D721Med (cell line): ENCODE measurements at regions not wholly inside any gene's neighbourhood (a gene's known extent, or its start where the extent isn't known, plus 50 kb on each side); places are given as distances from the start of the nearest gene placed in this dataset.

Source experiments
- DNase-seq: peaks from one replicate; pipeline ENCODE4 v3.0.0; 2011; ENCODE audit warnings: low spot score; ENCODE audit not compliant: insufficient read length
- FAIRE-seq: peaks from 2 replicates; lab custom pipeline; 2011; peaks lifted over from hg19 to GRCh38; lab: Jason Lieb, UNC
- TF ChIP-seq, protein P1 (sequence below): IDR thresholded peaks from 2 replicates; pipeline ENCODE4 v1.5.1; 2012; ENCODE audit warnings: mild to moderate bottlenecking, control low read depth; ENCODE audit not compliant: insufficient read depth; ENCODE audit errors: missing control alignments

DNA sequence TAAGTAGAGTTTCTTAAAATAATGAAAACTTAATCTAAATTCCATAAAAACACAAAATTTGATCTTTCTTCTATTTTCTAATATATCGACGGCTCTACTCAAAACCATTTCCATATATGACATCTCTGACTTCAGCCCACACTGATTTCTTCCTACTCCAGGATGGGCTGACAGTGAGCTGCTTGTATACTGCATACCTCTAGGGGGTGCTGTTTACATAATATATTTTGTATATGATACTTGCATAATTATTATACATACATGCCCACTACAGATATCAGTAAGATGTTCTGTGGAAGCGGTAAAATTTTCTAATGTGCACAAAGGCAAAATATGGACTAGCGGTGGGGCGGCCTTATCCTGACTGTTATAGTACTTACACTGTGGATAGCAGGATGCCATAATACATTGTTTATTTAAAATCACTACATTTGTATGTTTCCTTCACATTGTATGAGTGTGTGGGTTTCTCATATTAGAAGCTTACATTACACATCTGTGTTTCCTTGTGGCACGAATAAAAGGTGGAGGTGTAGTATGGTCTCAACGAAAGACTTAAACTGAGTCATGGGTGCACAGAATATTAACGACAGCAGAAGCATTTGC lies 66.1 kb upstream of the NXPH2 start:
- TF ChIP-seq, protein P1, sequence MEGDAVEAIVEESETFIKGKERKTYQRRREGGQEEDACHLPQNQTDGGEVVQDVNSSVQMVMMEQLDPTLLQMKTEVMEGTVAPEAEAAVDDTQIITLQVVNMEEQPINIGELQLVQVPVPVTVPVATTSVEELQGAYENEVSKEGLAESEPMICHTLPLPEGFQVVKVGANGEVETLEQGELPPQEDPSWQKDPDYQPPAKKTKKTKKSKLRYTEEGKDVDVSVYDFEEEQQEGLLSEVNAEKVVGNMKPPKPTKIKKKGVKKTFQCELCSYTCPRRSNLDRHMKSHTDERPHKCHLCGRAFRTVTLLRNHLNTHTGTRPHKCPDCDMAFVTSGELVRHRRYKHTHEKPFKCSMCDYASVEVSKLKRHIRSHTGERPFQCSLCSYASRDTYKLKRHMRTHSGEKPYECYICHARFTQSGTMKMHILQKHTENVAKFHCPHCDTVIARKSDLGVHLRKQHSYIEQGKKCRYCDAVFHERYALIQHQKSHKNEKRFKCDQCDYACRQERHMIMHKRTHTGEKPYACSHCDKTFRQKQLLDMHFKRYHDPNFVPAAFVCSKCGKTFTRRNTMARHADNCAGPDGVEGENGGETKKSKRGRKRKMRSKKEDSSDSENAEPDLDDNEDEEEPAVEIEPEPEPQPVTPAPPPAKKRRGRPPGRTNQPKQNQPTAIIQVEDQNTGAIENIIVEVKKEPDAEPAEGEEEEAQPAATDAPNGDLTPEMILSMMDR = peak; percentile 77
- FAIRE-seq (no peak), DNase-seq (no peak)

DNA sequence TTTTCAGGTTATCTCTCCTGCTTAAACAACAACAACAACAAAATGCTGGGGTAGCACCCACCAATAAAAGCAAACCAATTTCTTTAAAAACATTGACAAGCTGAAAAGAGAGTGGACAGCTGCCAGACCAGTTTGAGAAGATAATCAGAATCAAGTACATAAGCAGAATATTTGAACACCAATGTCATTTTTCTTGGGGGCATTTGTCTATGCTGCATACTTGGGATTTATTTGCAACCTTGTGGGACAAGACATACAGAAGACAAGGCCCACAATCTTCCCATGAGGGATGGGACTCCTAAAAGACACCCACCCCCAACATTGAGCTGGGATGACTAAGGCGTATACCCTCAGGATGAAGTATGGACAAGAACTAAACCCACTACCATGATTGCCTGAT lies 62.2 kb upstream of the NXPH2 start:
- FAIRE-seq (no peak), DNase-seq (no peak)
- TF ChIP-seq, protein P1 = no peak

DNA sequence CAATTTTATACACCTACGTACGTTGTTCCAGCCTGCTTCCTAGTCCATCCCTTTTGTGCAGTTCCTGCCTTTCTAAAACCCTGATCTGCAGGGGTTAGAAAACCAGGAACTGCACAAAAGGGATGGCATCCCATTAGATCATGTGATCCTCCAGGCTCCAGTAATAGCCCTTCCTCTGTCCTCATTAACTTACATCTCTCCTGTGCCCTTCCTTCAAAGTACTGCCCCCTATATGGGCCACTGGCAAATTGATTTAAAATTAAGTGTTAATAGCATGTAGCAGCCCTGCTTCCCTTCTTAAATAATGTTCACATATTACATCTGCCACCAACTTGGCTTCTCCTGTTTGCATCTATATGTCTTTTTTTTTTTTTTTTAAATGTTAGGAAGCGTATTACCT lies 61.3 kb upstream of the NXPH2 start:
- no peak for DNase-seq
- FAIRE-seq = no peak
- TF ChIP-seq, protein P1 = no peak

DNA sequence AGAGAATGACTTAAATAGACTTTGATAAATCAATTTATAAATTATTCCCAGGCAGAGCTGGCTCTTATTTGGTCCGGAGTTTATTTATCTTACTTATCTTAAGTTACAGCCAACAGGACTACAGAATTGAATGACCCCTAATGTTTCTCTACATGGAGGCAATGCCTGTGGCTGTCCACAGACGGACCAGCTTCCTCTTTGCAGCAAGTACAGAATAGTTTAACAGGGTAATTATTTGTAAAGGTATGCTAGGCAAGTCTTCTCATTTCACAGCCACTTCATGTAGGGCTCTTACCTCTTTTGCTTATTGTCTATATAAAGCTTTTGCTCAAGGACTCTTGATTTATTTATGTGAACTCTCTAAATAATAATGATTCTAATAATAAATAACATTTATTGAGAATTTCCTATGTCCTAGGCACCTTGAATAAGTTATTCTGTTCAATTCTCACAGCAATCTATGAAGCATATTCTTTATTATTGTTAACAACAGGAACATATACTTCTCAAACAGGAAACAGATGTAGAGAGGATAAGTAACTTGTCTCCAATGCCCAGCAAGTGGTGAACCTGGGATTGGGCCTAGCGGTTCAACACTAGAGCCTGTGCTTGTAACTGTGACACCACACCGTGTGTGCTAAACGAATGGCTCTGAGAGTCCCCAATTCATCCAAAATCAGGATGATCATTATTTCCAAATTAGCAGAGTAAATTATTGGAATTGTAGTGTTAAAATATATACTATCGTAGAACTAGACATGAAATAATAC lies 58.8 kb upstream of the NXPH2 start:
- FAIRE-seq (no peak), DNase-seq (no peak)
- TF ChIP-seq, protein P1 = no peak

DNA sequence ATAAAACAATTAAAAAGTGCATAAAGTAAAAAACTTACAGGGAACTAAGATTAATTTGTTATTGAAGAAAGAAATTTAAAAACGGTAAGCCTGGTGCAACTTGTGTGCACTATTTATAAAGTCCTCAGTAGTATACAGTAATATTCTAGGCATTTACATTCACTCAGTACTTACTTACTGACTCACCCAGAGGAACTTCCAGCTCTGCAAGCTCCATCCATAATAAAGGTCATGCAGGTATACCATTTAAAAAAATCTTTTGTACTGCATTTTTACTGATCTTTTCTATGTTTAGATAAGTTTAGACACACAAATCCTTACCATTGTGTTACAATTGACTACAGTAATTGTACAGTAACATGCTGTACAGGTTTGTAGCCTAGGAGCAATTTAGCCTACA lies 51.5 kb upstream of the NXPH2 start:
- no peak for FAIRE-seq
- DNase-seq = no peak
- TF ChIP-seq, protein P1 = no peak

DNA sequence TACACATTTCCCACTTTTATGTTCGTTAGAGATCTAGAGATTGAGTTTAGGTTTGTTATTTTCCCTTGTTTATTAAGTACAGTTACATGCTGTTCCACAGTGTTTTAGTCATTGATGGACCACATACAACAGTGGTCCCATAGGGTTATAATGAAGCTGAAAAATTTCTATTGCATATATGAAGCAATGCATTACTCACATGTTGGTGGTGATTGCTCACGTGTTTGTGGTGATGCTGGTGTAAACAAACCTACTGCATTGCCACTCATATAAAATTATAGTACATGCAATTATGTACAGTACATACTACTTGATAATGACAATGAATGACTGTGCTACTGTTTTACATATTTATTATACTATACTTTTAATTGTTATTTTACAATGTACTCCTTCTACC lies 51.0 kb upstream of the NXPH2 start:
- DNase-seq (no peak), FAIRE-seq (no peak)
- TF ChIP-seq, protein P1 = no peak

DNA sequence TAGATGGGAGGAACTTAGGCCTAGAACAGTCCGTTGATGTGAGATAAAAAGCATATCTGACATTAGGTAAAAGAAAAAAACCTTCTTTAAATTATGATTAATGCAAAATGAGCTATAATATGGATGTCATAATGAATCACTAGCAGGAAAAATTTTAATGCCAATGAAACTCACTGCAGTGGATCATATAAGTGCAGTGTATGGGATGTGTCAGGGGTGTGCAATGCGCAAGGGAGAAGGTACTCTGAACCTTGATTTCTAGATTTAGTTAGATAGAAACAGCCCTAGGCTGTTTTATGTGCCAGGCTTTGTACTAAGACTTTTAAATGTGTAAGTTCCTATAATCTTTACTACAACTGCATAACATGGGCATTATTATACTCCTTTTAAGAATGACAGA lies 50.4 kb upstream of the NXPH2 start:
- DNase-seq (no peak), FAIRE-seq (no peak)
- TF ChIP-seq, protein P1 = no peak
